ENCODE measurements at regions not wholly inside any gene's neighbourhood (a gene's known extent, or its start where the extent isn't known, plus 50 kb on each side); places are given as distances from the start of the nearest gene placed in this dataset.

GRCh38 chr19:31658993-31659896 lies 310.0 kb upstream of the TSHZ3 start:
- no peak for TF ChIP-seq CTCF (IDR thresholded peaks at IDR 0.05; ENCODE audit: insufficient read depth, low read length)
- TF ChIP-seq POLR2AphosphoS5 (IDR thresholded peaks at IDR 0.05; ENCODE audit: low read depth), result no peak

Data from HL-60 (cell line).